GM23338 (cell line): ENCODE measurements at regions not wholly inside any gene's neighbourhood (a gene's known extent, or its start where the extent isn't known, plus 50 kb on each side); places are given as distances from the start of the nearest gene placed in this dataset.

Experiments
- ATAC-seq: fragments of 200-7000 bp; cut with Tn5 transposase; 3 replicates; pipeline ENCODE4 v1.9.1; 2020
- DNase-seq: peaks from one replicate; pipeline ENCODE4 v3.0.0-alpha.2; 2015; ENCODE audit warnings: low spot score
- H2AFZ ChIP-seq: fragments of 200-600 bp; sonication (generic); 2 replicates; pipeline ENCODE4 v1.8.0; 2016; ENCODE audit warnings: antibody characterized with exemption, mild to moderate bottlenecking, moderate library complexity
- H3F3A ChIP-seq: fragments of 200-600 bp; sonication (generic); replicated peaks from 2 replicates; pipeline ENCODE4 v1.8.0; 2017; ENCODE audit warnings: antibody characterized with exemption, mixed run types, low read depth
- H3K27ac ChIP-seq: fragments of 200-600 bp; sonication (generic); 2 replicates; pipeline ENCODE4 v1.6.1; 2016; ENCODE audit warnings: low read depth
- H3K27me3 ChIP-seq: fragments of 200-600 bp; sonication (generic); 2 replicates; pipeline ENCODE4 v1.8.0; 2016; ENCODE audit warnings: mild to moderate bottlenecking, mixed run types, moderate library complexity; ENCODE audit not compliant: insufficient read depth
- H3K36me3 ChIP-seq: fragments of 200-600 bp; sonication (generic); 2 replicates; pipeline ENCODE4 v1.8.0; 2016; ENCODE audit warnings: mild to moderate bottlenecking; ENCODE audit not compliant: insufficient read depth
- H3K4me1 ChIP-seq: fragments of 200-600 bp; sonication (generic); 2 replicates; pipeline ENCODE4 v1.8.0; 2016; ENCODE audit warnings: mild to moderate bottlenecking, moderate library complexity; ENCODE audit not compliant: insufficient read depth
- H3K4me2 ChIP-seq: fragments of 200-600 bp; sonication (generic); 2 replicates; pipeline ENCODE4 v1.7.1; 2017; ENCODE audit warnings: mixed run types
- H3K4me3 ChIP-seq: fragments of 200-600 bp; sonication (generic); 2 replicates; pipeline ENCODE4 v1.6.1; 2016; ENCODE audit warnings: mixed run types
- H3K79me2 ChIP-seq: fragments of 200-600 bp; sonication (generic); replicated peaks from 2 replicates; pipeline ENCODE4 v1.8.0; 2017; ENCODE audit warnings: mild to moderate bottlenecking; ENCODE audit not compliant: insufficient read depth
- H3K9me2 ChIP-seq: fragments of 200-600 bp; sonication (generic); 2 replicates; pipeline ENCODE4 v1.8.0; 2017; ENCODE audit not compliant: insufficient read depth
- H4K20me1 ChIP-seq: fragments of 200-600 bp; sonication (generic); replicated peaks from 2 replicates; pipeline ENCODE4 v1.8.0; 2017; ENCODE audit warnings: mild to moderate bottlenecking; ENCODE audit not compliant: insufficient read depth
- H3K27ac Mint-ChIP-seq: 2 replicates; pipeline ENCODE4 v1.8.0; 2020; ENCODE audit warnings: inconsistent platforms, mild to moderate bottlenecking, moderate library complexity, mixed read lengths
- H3K27me3 Mint-ChIP-seq: 3 replicates; pipeline ENCODE4 v1.8.0; 2022; ENCODE audit warnings: low read depth, mild to moderate bottlenecking, moderate library complexity, mixed read lengths, inconsistent platforms; ENCODE audit not compliant: insufficient read depth, poor library complexity
- H3K36me3 Mint-ChIP-seq: 3 replicates; pipeline ENCODE4 v1.8.0; 2021; ENCODE audit warnings: low read depth, mild to moderate bottlenecking, inconsistent platforms, moderate library complexity, mixed read lengths
- H3K4me1 Mint-ChIP-seq: 3 replicates; pipeline ENCODE4 v1.8.0; 2020; ENCODE audit warnings: mild to moderate bottlenecking, inconsistent platforms, mixed read lengths
- H3K4me3 Mint-ChIP-seq: 3 replicates; pipeline ENCODE4 v1.8.0; 2021; ENCODE audit warnings: moderate library complexity, mild to moderate bottlenecking, inconsistent platforms, mixed read lengths
- H3K9me3 Mint-ChIP-seq: 3 replicates; pipeline ENCODE4 v1.8.0; 2020; ENCODE audit warnings: moderate library complexity, mild to moderate bottlenecking, inconsistent platforms, mixed read lengths
- EZH2 ChIP-seq: fragments of 200-600 bp; sonication (generic); IDR thresholded peaks from one replicate; pipeline ENCODE4 v1.8.0; 2017; ENCODE audit warnings: antibody characterized with exemption, mild to moderate bottlenecking, low read depth; ENCODE audit not compliant: unreplicated experiment
- NANOG ChIP-seq: IDR thresholded peaks from 2 replicates; pipeline ENCODE4 v1.6.1; 2016; ENCODE audit warnings: antibody characterized with exemption, borderline replicate concordance
- POLR2AphosphoS5 ChIP-seq: IDR thresholded peaks from 2 replicates; pipeline ENCODE4 v1.6.1; 2016; ENCODE audit warnings: antibody characterized with exemption, low read depth
- STAT1 ChIP-seq: IDR thresholded peaks from one replicate; pipeline ENCODE4 v1.6.1; 2016; ENCODE audit warnings: antibody characterized with exemption; ENCODE audit not compliant: unreplicated experiment
- TF ChIP-seq, protein P1 (sequence below): fragments of 250-450 bp; sonication (Bioruptor Pico); IDR thresholded peaks from 2 replicates; pipeline ENCODE4 v1.5.0; 2020; ENCODE audit warnings: mild to moderate bottlenecking, moderate library complexity

GRCh38 chr2:206886696-206887095 lies 52.6 kb upstream of the CPO start (continued):
- TF ChIP-seq, protein P1, sequence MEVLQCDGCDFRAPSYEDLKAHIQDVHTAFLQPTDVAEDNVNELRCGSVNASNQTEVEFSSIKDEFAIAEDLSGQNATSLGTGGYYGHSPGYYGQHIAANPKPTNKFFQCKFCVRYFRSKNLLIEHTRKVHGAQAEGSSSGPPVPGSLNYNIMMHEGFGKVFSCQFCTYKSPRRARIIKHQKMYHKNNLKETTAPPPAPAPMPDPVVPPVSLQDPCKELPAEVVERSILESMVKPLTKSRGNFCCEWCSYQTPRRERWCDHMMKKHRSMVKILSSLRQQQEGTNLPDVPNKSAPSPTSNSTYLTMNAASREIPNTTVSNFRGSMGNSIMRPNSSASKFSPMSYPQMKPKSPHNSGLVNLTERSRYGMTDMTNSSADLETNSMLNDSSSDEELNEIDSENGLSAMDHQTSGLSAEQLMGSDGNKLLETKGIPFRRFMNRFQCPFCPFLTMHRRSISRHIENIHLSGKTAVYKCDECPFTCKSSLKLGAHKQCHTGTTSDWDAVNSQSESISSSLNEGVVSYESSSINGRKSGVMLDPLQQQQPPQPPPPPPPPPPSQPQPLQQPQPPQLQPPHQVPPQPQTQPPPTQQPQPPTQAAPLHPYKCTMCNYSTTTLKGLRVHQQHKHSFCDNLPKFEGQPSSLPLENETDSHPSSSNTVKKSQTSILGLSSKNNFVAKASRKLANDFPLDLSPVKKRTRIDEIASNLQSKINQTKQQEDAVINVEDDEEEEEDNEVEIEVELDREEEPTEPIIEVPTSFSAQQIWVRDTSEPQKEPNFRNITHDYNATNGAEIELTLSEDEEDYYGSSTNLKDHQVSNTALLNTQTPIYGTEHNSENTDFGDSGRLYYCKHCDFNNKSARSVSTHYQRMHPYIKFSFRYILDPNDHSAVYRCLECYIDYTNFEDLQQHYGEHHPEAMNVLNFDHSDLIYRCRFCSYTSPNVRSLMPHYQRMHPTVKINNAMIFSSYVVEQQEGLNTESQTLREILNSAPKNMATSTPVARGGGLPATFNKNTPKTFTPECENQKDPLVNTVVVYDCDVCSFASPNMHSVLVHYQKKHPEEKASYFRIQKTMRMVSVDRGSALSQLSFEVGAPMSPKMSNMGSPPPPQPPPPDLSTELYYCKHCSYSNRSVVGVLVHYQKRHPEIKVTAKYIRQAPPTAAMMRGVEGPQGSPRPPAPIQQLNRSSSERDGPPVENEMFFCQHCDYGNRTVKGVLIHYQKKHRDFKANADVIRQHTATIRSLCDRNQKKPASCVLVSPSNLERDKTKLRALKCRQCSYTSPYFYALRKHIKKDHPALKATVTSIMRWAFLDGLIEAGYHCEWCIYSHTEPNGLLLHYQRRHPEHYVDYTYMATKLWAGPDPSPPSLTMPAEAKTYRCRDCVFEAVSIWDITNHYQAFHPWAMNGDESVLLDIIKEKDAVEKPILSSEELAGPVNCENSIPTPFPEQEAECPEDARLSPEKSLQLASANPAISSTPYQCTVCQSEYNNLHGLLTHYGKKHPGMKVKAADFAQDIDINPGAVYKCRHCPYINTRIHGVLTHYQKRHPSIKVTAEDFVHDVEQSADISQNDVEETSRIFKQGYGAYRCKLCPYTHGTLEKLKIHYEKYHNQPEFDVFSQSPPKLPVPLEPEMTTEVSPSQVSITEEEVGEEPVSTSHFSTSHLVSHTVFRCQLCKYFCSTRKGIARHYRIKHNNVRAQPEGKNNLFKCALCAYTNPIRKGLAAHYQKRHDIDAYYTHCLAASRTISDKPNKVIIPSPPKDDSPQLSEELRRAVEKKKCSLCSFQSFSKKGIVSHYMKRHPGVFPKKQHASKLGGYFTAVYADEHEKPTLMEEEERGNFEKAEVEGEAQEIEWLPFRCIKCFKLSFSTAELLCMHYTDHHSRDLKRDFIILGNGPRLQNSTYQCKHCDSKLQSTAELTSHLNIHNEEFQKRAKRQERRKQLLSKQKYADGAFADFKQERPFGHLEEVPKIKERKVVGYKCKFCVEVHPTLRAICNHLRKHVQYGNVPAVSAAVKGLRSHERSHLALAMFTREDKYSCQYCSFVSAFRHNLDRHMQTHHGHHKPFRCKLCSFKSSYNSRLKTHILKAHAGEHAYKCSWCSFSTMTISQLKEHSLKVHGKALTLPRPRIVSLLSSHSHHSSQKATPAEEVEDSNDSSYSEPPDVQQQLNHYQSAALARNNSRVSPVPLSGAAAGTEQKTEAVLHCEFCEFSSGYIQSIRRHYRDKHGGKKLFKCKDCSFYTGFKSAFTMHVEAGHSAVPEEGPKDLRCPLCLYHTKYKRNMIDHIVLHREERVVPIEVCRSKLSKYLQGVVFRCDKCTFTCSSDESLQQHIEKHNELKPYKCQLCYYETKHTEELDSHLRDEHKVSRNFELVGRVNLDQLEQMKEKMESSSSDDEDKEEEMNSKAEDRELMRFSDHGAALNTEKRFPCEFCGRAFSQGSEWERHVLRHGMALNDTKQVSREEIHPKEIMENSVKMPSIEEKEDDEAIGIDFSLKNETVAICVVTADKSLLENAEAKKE (CRISPR knock-in tag), result no peak

DNA sequence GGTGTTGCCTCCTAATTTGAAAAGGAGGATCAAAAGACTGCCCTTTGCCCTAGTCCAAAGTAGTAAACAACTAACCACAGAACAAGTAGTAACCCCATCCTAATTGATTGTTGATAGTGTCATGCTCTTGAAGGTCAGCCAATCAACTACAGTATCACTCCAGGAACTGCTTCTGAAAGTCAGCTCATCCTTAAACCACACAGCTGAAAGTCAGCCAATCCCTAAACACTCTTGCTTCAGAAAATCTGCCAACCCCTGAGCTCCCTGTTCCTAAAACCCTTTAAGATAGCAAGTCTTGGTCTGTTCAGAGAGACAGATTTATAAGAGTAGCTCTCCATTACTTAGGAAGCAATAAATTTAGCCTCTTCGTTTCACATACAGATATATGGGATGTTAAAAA lies 51.6 kb upstream of the CPO start:
- Mint-ChIP-seq H3K27me3 (no peaks in the 10 kb centered on the region), H3K27ac (no peak overlapping the region), H3K4me1 (peaks cover 5% of the 10 kb centered on the region; the same call in 2 of the 3 replicates), H3K9me3 (no peaks in the 10 kb centered on the region), H3K4me3 (no peak overlapping the region), H3K36me3 (no peaks in the 10 kb centered on the region)
- Histone ChIP-seq H4K20me1 (no peaks in the 10 kb centered on the region), H3K4me1 (peaks cover 7% of the 10 kb centered on the region), H3K36me3 (no peaks in the 10 kb centered on the region), H2AFZ (no peak overlapping the region), H3K27me3 (no peaks in the 10 kb centered on the region), H3F3A (no peaks in the 10 kb centered on the region), H3K4me3 (no peak overlapping the region), H3K27ac (no peak overlapping the region), H3K9me2 (peaks cover 1% of the 10 kb centered on the region; the same call in 1 of the 2 replicates), H3K79me2 (no peaks in the 10 kb centered on the region), H3K4me2 (no peak overlapping the region)
- ATAC-seq (no peak), DNase-seq (no peak)
- no peak for TF ChIP-seq STAT1
- TF ChIP-seq EZH2, result no peak
- TF ChIP-seq POLR2AphosphoS5, result no peak
- no peak for TF ChIP-seq NANOG
